ENCODE measurements at regions not wholly inside any gene's neighbourhood (a gene's known extent, or its start where the extent isn't known, plus 50 kb on each side); places are given as distances from the start of the nearest gene placed in this dataset.

DNA sequence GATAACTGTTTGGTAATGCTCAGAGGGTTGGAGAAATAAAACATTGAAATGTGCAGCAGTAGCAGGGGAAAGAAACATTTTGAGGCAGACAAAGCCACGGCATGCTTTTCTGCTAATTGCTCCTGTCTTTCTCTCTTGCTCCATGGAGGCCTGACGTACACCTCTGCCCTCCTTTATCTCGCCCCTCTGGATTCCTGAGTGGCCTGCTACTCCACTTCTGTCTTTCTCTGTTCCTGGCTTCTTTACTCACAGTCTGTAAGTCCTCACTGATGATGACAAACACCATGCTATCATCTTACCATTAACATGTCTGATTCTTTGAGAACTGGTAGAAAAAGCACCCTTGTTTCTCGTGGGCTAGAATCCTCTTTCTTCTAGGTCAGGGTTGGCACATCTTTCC is 392.9 kb downstream of the MEIS1 start:
- Histone ChIP-seq H3K79me1 (ENCODE audit: low read depth in 1 of 2, low read length in 2 of 2) (no peaks in the 10 kb centered on the region), H4K8ac (ENCODE audit: low read depth in 2 of 2, low read length in 2 of 2) (peak overlapping the region in 1 of 2 experiments; percentile 27; a peak in 1 of 4 replicates), H3K4me3 (ENCODE audit: insufficient read depth, low read depth, low read length) (no peak overlapping the region), H2BK5ac (ENCODE audit: low read depth, low read length, poor library complexity, severe bottlenecking) (no peak overlapping the region), H3K36me3 (ENCODE audit: control insufficient read depth, insufficient read depth, low read length) (no peaks in the 10 kb centered on the region), H3K9me3 (ENCODE audit: control insufficient read depth, insufficient read depth, low read length) (no peaks in the 10 kb centered on the region), H3K4me1 (ENCODE audit: control insufficient read depth, insufficient read depth, low read length) (no peaks in the 10 kb centered on the region), H3K9me1 (ENCODE audit: insufficient read depth, low read length) (no peaks in the 10 kb centered on the region), H3K18ac (ENCODE audit: low read depth, low read length) (no peak overlapping the region), H2BK15ac (ENCODE audit: low read depth, low read length) (no peak overlapping the region; the same call in 2 of the 3 replicates), H3K14ac (replicated peaks; ENCODE audit: low read depth, low read length) (no peak overlapping the region; the same call in 1 of the 2 replicates), H4K20me1 (ENCODE audit: insufficient read depth, low read length) (no peaks in the 10 kb centered on the region), H3K27me3 (ENCODE audit: control insufficient read depth, insufficient read depth, low read length) (no peaks in the 10 kb centered on the region), H3K56ac (ENCODE audit: extremely low read depth, insufficient read depth, low read length) (no peak overlapping the region), H2AK9ac (replicated peaks; ENCODE audit: low read depth, low read length, poor library complexity) (peak overlapping the region; percentile 83), H3K4me2 (ENCODE audit: low read depth, low read length) (no peak overlapping the region), H3K4ac (ENCODE audit: low read depth, low read length) (peak overlapping the region; percentile 26; the same call in 1 of the 2 replicates), H3K23ac (ENCODE audit: low read depth, low read length) (no peak overlapping the region), H4K5ac (ENCODE audit: low read depth, low read length) (no peak overlapping the region), H3K27ac (ENCODE audit: insufficient read depth, low read length) (no peak overlapping the region), H2BK120ac (ENCODE audit: low read depth, low read length) (peak overlapping the region; percentile 46; the same call in 1 of the 2 replicates), H2BK20ac (ENCODE audit: low read depth, low read length) (no peak overlapping the region), H2AFZ (replicated peaks; ENCODE audit: low read length, poor library complexity) (peak overlapping the region; percentile 65), H3K9ac (ENCODE audit: low read depth, low read length) (no peak overlapping the region), H2AK5ac (ENCODE audit: low read depth, low read length) (peak overlapping the region; percentile 13; the same call in 1 of the 2 replicates), H4K91ac (ENCODE audit: insufficient read depth, low read depth, low read length) (peak overlapping the region; percentile 25; the same call in 1 of the 2 replicates)
- TF ChIP-seq MAFK (IDR thresholded peaks at IDR 0.05; ENCODE audit: low read depth, low read length) (no peak), BHLHE40 (IDR thresholded peaks at IDR 0.05; ENCODE audit: low read depth, low read length) (no peak)
- dilution Hi-C loops (cut with HindIII; ENCODE audit: low sequenced_read_pairs, unreplicated experiment): no loop called here
- CTCF ChIA-PET: interaction anchor here (0.6 to 0.8 kb wide), 2 partner anchors 9 to 29 kb away, joined by 3 read pairs; no protein-coding TSS in a partner anchor
- 100% methylated on average over 1 of the region's 4 CpGs; no CpG with 5 or more reads in 1 of the 2 experiments for WGBS, 2 experiments (ENCODE audit: extremely low coverage in 2 of 2, insufficient read length in 1 of 2)
- no peak for DNase-seq
- intact Hi-C loops (cut with micrococcal nuclease): no loop called here
- BruUV-seq (replicated peaks): no TSS peak
- POLR2A ChIA-PET (ENCODE audit: unreplicated experiment): no interaction called here
- in situ Hi-C loops (cut with MboI; ENCODE audit: low sequenced_read_pairs): no loop called here
- no peak for ATAC-seq (ENCODE audit: low read depth)

Measured in IMR-90 (cell line).